OCI-LY7 (cell line): ENCODE measurements at regions not wholly inside any gene's neighbourhood (a gene's known extent, or its start where the extent isn't known, plus 50 kb on each side); places are given as distances from the start of the nearest gene placed in this dataset.

Experiments
- CTCF ChIP-seq: fragments of 200-600 bp; sonication (generic); conservative IDR thresholded peaks from 2 replicates; pipeline ENCODE4 v1.5.1; 2014; ENCODE audit warnings: mild to moderate bottlenecking, antibody characterized with exemption, low read length, moderate library complexity, mixed read lengths
- EZH2phosphoT487 ChIP-seq: fragments of 200-600 bp; sonication (generic); IDR thresholded peaks from 2 replicates; pipeline ENCODE4 v1.6.1; 2018; ENCODE audit warnings: low read depth, borderline replicate concordance, mild to moderate bottlenecking, mixed run types, antibody characterized with exemption, low read length, moderate library complexity, mixed read lengths

GRCh38 chr5:15170173-15170572, 298.6 kb upstream of the ANKH start:
- TF ChIP-seq CTCF (no peak), EZH2phosphoT487 (no peak)
